ENCODE measurements at regions not wholly inside any gene's neighbourhood (a gene's known extent, or its start where the extent isn't known, plus 50 kb on each side); places are given as distances from the start of the nearest gene placed in this dataset.

- Histone ChIP-seq H3K9me3 (ENCODE audit: control insufficient read depth, low read depth, low read length) (peaks cover 8% of the 10 kb centered on the region), H3K27ac (ENCODE audit: low read length) (no peak overlapping the region), H3K27me3 (ENCODE audit: control insufficient read depth, insufficient read depth, low read length) (no peaks in the 10 kb centered on the region), H3K4me3 (ENCODE audit: low read length) (no peak overlapping the region), H3K36me3 (ENCODE audit: control insufficient read depth, insufficient read depth, low read length) (no peaks in the 10 kb centered on the region), H3K4me1 (ENCODE audit: control insufficient read depth, insufficient read depth, low read length) (peaks cover 9% of the 10 kb centered on the region)
- DNase-seq, result peak in 1 of 2 donors; percentile 24
- 68% methylated on average over 6 of the region's 12 CpGs for WGBS (ENCODE audit: insufficient coverage, low lambda C conversion rate)
Observed at GRCh38 chr22:44422746-44423380, 75.2 kb downstream of the RTL6 start.

DNA sequence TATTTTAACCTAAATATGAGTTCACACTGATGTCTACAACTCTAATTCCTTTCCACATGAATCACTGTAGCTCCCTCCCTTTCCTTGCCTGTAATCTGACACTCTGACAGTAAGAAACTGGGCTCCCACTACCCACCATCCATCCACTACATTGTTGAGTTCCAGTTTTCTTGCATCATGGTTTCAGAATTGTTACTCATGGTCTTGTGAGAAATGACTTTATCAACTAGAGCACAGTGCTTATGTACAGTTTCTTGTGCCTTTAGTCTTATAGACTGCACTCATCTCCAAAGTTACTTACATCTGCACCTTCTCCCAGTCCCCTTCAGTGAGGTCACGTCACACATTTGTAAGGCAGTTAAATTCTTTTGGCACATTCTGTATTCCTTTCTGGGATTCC, 78.6 kb downstream of the RTL6 start:
- H3K4me3 ChIP-seq (ENCODE audit: low read length), result no peak overlapping the region
- WGBS (ENCODE audit: insufficient coverage, low lambda C conversion rate), result 67% methylated on average over 1 of the region's 1 CpG
- H3K27ac ChIP-seq (ENCODE audit: low read length), result no peak overlapping the region
- peaks cover 4% of the 10 kb centered on the region for H3K4me1 ChIP-seq (ENCODE audit: control insufficient read depth, insufficient read depth, low read length)
- no peaks in the 10 kb centered on the region for H3K36me3 ChIP-seq (ENCODE audit: control insufficient read depth, insufficient read depth, low read length)
- H3K27me3 ChIP-seq (ENCODE audit: control insufficient read depth, insufficient read depth, low read length), result no peaks in the 10 kb centered on the region
- DNase-seq, result no peak
- H3K9me3 ChIP-seq (ENCODE audit: control insufficient read depth, low read depth, low read length), result peaks cover 8% of the 10 kb centered on the region

DNA sequence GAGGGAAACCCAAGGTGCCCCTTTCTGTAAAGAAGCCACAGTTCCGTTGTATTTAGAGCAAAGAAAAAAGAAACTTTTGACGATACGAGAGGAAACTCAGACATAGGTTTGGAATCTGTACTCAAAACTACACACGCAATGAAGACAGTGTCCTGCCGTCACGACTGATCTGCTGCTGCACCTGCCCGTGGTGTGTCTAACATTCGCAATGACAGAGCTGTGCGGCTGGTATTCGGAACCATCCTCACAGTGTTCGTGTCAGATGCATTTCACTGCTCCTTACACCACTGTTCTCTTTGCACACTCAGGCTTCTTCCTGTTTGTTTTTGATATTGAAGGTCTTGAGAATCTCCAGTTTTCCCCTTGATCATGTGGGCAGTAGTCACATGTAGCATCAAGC, 84.8 kb downstream of the RTL6 start:
- no CpG with 5 or more reads among the region's 11 CpGs for WGBS (ENCODE audit: insufficient coverage, low lambda C conversion rate)
- no peak for DNase-seq

DNA sequence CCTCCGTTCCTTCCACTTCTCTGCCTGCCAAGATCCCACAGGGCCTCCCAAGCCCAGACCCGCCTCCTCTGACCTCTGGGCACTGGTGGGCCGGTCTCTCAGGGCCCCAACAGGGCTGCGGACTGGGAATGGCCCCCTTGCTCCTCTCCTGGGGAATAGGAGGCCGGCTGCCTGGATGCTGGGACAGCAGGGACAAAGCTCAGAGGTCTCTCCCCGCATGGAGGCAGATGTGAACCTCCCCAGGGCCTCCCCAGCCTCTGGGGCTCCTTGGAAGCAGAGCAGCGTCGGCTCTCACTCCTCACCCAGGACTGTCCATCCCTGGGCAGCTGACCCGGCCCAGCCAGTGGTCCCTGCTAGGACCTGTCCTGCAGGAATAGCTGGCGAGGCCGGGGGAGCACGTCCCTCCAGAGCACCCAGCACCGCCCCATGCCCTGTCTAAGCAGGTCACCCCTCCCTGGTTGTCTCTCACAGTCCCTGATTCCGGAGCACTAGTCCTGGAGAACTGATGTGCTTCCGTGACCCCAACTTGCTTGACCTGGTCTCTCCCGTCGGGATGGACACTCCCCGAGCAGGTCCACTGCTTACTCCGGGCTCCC, 85.8 kb downstream of the RTL6 start:
- H3K36me3 ChIP-seq (ENCODE audit: control insufficient read depth, insufficient read depth, low read length), result no peaks in the 10 kb centered on the region
- H3K9me3 ChIP-seq (ENCODE audit: control insufficient read depth, low read depth, low read length), result no peaks in the 10 kb centered on the region
- no peak overlapping the region for H3K27ac ChIP-seq (ENCODE audit: low read length)
- no peaks in the 10 kb centered on the region for H3K4me1 ChIP-seq (ENCODE audit: control insufficient read depth, insufficient read depth, low read length)
- H3K27me3 ChIP-seq (ENCODE audit: control insufficient read depth, insufficient read depth, low read length), result no peaks in the 10 kb centered on the region
- no CpG with 5 or more reads among the region's 19 CpGs for WGBS (ENCODE audit: insufficient coverage, low lambda C conversion rate)
- no peak for DNase-seq
- no peak overlapping the region for H3K4me3 ChIP-seq (ENCODE audit: low read length)

More for the DNA sequence above, 84.8 kb downstream of the RTL6 start:
- Histone ChIP-seq H3K27ac (ENCODE audit: low read length) (no peak overlapping the region), H3K4me3 (ENCODE audit: low read length) (no peak overlapping the region), H3K36me3 (ENCODE audit: control insufficient read depth, insufficient read depth, low read length) (no peaks in the 10 kb centered on the region), H3K27me3 (ENCODE audit: control insufficient read depth, insufficient read depth, low read length) (no peaks in the 10 kb centered on the region), H3K9me3 (ENCODE audit: control insufficient read depth, low read depth, low read length) (no peaks in the 10 kb centered on the region), H3K4me1 (ENCODE audit: control insufficient read depth, insufficient read depth, low read length) (no peaks in the 10 kb centered on the region)

DNA sequence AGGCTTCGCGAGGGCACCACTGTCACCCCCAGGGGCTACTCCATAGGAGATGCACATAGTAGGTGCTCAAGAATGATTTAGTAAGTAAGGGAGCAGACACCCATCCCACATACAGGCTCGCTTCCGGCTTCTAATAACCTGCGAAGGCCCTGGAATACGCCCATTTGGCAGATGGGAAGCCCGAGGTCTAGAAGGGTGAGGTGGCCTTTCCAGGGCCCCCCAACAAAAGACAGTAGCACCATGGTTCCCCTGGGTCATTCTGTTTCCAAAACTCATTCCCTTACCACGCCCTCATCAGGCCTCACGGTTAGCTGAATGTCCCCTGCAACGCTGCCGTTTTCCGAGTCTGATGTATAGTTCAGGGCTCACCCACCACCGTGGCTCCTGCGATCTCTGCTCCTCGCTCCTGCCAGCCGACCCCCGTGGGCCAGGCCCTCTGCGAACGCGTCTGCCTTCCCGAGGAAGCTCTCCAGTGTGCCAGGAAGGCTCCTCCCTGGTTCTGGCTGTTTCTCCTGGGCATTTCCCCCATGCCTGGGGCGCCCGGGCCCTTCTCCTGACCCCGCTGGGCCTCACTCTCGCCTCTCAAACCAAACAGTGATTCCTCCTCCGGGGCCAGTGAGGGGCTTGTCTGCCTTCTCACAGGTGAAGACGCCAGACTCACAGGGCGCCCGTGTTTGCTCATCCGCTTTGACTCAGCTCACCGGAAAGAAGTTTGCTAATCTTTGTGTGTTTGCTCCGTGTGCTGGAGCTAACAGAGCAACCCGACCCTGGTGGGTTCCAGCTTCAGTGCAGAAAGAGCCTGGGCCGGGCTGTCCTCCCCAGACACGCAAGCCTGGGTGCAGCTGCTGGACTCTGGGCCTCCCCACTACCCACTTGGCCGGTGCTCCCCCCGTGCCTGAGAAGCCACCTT, 86.6 kb downstream of the RTL6 start:
- WGBS (ENCODE audit: insufficient coverage, low lambda C conversion rate), result no CpG with 5 or more reads among the region's 37 CpGs
- DNase-seq, result peak in 1 of 2 donors; percentile 22

GRCh38 chr22:44410451-44410991, 87.5 kb downstream of the RTL6 start:
- peak in 1 of 2 donors; percentile 19 for DNase-seq
- no peaks in the 10 kb centered on the region for H3K36me3 ChIP-seq (ENCODE audit: control insufficient read depth, insufficient read depth, low read length)
- H3K4me1 ChIP-seq (ENCODE audit: control insufficient read depth, insufficient read depth, low read length), result no peaks in the 10 kb centered on the region
- H3K27me3 ChIP-seq (ENCODE audit: control insufficient read depth, insufficient read depth, low read length), result no peaks in the 10 kb centered on the region
- no peak overlapping the region for H3K4me3 ChIP-seq (ENCODE audit: low read length)
- no CpG with 5 or more reads among the region's 16 CpGs for WGBS (ENCODE audit: insufficient coverage, low lambda C conversion rate)
- H3K27ac ChIP-seq (ENCODE audit: low read length), result no peak overlapping the region
- H3K9me3 ChIP-seq (ENCODE audit: control insufficient read depth, low read depth, low read length), result no peaks in the 10 kb centered on the region

More for the DNA sequence above, 86.6 kb downstream of the RTL6 start:
- H3K4me1 ChIP-seq (ENCODE audit: control insufficient read depth, insufficient read depth, low read length), result no peaks in the 10 kb centered on the region
- H3K9me3 ChIP-seq (ENCODE audit: control insufficient read depth, low read depth, low read length), result no peaks in the 10 kb centered on the region
- no peak overlapping the region for H3K4me3 ChIP-seq (ENCODE audit: low read length)
- no peak overlapping the region for H3K27ac ChIP-seq (ENCODE audit: low read length)
- H3K36me3 ChIP-seq (ENCODE audit: control insufficient read depth, insufficient read depth, low read length), result no peaks in the 10 kb centered on the region
- no peaks in the 10 kb centered on the region for H3K27me3 ChIP-seq (ENCODE audit: control insufficient read depth, insufficient read depth, low read length)

DNA sequence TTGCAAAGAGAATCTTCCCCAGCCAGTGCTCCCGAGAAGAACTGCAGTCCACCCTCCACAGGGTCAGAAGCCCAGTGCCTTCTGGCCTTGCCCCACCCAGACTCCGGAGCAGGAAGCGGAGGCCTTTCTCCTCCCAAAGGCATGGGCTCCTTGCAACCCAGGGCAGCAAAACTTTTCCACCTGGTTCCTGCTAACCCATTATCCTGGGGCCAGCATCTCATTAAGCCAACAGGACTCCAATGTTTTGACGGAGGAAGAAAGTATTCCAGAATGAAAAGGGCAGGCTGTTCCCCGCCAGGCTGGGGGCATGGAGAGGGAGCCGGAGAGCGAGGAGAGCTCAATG, 88.1 kb downstream of the RTL6 start:
- Histone ChIP-seq H3K9me3 (ENCODE audit: control insufficient read depth, low read depth, low read length) (no peaks in the 10 kb centered on the region), H3K27me3 (ENCODE audit: control insufficient read depth, insufficient read depth, low read length) (no peaks in the 10 kb centered on the region), H3K36me3 (ENCODE audit: control insufficient read depth, insufficient read depth, low read length) (no peaks in the 10 kb centered on the region), H3K4me1 (ENCODE audit: control insufficient read depth, insufficient read depth, low read length) (no peaks in the 10 kb centered on the region), H3K4me3 (ENCODE audit: low read length) (no peak overlapping the region), H3K27ac (ENCODE audit: low read length) (no peak overlapping the region)
- no peak for DNase-seq
- WGBS (ENCODE audit: insufficient coverage, low lambda C conversion rate), result no CpG with 5 or more reads among the region's 7 CpGs

- Histone ChIP-seq H3K27me3 (ENCODE audit: control insufficient read depth, insufficient read depth, low read length) (no peaks in the 10 kb centered on the region), H3K36me3 (ENCODE audit: control insufficient read depth, insufficient read depth, low read length) (no peaks in the 10 kb centered on the region), H3K27ac (ENCODE audit: low read length) (no peak overlapping the region), H3K9me3 (ENCODE audit: control insufficient read depth, low read depth, low read length) (no peaks in the 10 kb centered on the region), H3K4me1 (ENCODE audit: control insufficient read depth, insufficient read depth, low read length) (no peaks in the 10 kb centered on the region), H3K4me3 (ENCODE audit: low read length) (no peak overlapping the region)
- no peak for DNase-seq
- no CpG with 5 or more reads among the region's 24 CpGs for WGBS (ENCODE audit: insufficient coverage, low lambda C conversion rate)
Observed at GRCh38 chr22:44409211-44409973, 88.6 kb downstream of the RTL6 start.

DNA sequence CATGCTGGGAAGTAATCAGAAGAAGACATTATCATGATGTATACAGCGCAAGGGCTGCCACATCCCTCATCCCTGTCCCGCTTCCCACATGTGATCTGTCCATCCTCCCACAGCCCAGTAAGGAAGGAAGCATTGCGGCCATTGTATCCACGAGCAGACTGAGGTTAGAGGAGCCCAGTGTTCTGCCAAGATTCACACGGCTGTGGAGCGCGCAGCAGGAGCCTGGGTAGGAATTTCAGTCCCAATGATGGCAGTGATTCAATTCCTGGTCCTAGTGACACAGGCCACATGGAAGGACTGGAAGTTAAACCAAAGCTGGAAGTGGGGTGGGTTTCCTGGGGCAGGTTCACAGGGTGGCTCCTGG, 89.2 kb downstream of the RTL6 start:
- Histone ChIP-seq H3K36me3 (ENCODE audit: control insufficient read depth, insufficient read depth, low read length) (no peaks in the 10 kb centered on the region), H3K27me3 (ENCODE audit: control insufficient read depth, insufficient read depth, low read length) (no peaks in the 10 kb centered on the region), H3K4me3 (ENCODE audit: low read length) (no peak overlapping the region), H3K27ac (ENCODE audit: low read length) (no peak overlapping the region), H3K9me3 (ENCODE audit: control insufficient read depth, low read depth, low read length) (no peaks in the 10 kb centered on the region), H3K4me1 (ENCODE audit: control insufficient read depth, insufficient read depth, low read length) (no peaks in the 10 kb centered on the region)
- WGBS (ENCODE audit: insufficient coverage, low lambda C conversion rate), result no CpG with 5 or more reads among the region's 7 CpGs
- no peak for DNase-seq

Measured in large intestine (tissue), 3 donors.